H4 (cell line): ENCODE measurements at regions not wholly inside any gene's neighbourhood (a gene's known extent, or its start where the extent isn't known, plus 50 kb on each side); places are given as distances from the start of the nearest gene placed in this dataset.
A peak's percentile ranks its signal among the peaks of the same experiment; 100 is the strongest.
"Not testable (repeated sequence)": the region's sequence is repeated elsewhere in the genome, so short reads cannot be mapped to it uniquely, and the experiment has no call there.

Experiments
- DNase-seq: peaks from one replicate; pipeline ENCODE4 v3.0.0-alpha.2; 2015; ENCODE audit warnings: low spot score

- DNase-seq = no peak
These were observed 1023.2 kb upstream of the ZEB2 start for GRCh38 chr2:145543155-145543554.

GRCh38 chr2:145541028-145541427 is 1021.1 kb upstream of the ZEB2 start:
- no peak for DNase-seq

- DNase-seq = no peak
These were observed 1018.9 kb upstream of the ZEB2 start for GRCh38 chr2:145538661-145539350.

- no peak for DNase-seq
These were observed 1010.7 kb upstream of the ZEB2 start for GRCh38 chr2:145530653-145531052.

GRCh38 chr2:145524836-145525235 is 1004.9 kb upstream of the ZEB2 start:
- no peak for DNase-seq

GRCh38 chr2:145524303-145524702 is 1004.4 kb upstream of the ZEB2 start:
- no peak for DNase-seq

- not testable (repeated sequence) for DNase-seq
These were observed 999.3 kb upstream of the ZEB2 start for GRCh38 chr2:145519254-145519653.

GRCh38 chr2:145511946-145512345 is 992.0 kb upstream of the ZEB2 start:
- DNase-seq = no peak

- DNase-seq = no peak
These were observed 983.6 kb upstream of the ZEB2 start for GRCh38 chr2:145503511-145503910.

- no peak for DNase-seq
These were observed 982.0 kb upstream of the ZEB2 start for GRCh38 chr2:145501920-145502319.

GRCh38 chr2:145495590-145495989 is 975.7 kb upstream of the ZEB2 start:
- no peak for DNase-seq

- no peak for DNase-seq
These were observed 974.5 kb upstream of the ZEB2 start for GRCh38 chr2:145494441-145494840.

GRCh38 chr2:145488571-145488970 is 968.7 kb upstream of the ZEB2 start:
- DNase-seq = no peak

- peak; percentile 41 for DNase-seq
These were observed 964.7 kb upstream of the ZEB2 start for GRCh38 chr2:145484448-145485097.

GRCh38 chr2:145483854-145484253 is 963.9 kb upstream of the ZEB2 start:
- no peak for DNase-seq

- DNase-seq = no peak
These were observed 961.5 kb upstream of the ZEB2 start for GRCh38 chr2:145481334-145481922.

- DNase-seq = no peak
These were observed 944.9 kb upstream of the ZEB2 start for GRCh38 chr2:145464866-145465265.

GRCh38 chr2:145460112-145460511 is 940.2 kb upstream of the ZEB2 start:
- DNase-seq = no peak

GRCh38 chr2:145431181-145431951 is 911.4 kb upstream of the ZEB2 start:
- DNase-seq = peak; percentile 30

GRCh38 chr2:145423809-145424208 is 903.9 kb upstream of the ZEB2 start:
- no peak for DNase-seq

- no peak for DNase-seq
These were observed 902.7 kb upstream of the ZEB2 start for GRCh38 chr2:145422576-145422975.

- DNase-seq = no peak
These were observed 901.9 kb upstream of the ZEB2 start for GRCh38 chr2:145421841-145422240.

- no peak for DNase-seq
These were observed 896.7 kb upstream of the ZEB2 start for GRCh38 chr2:145416640-145417039.
